Activated CD4-positive, alpha-beta T cell treated with anti-CD3 and anti-CD28 coated beads for 24 hours (primary cell): ENCODE measurements at regions not wholly inside any gene's neighbourhood (a gene's known extent, or its start where the extent isn't known, plus 50 kb on each side); places are given as distances from the start of the nearest gene placed in this dataset.

ENCODE experiments used
- DNase-seq, 2 donors: peaks; one replicate each; pipeline ENCODE4 v3.0.0-alpha.2; 2020; ENCODE audit warnings: low read depth in 2 of 2

GRCh38 chr7:18243731-18244130 lies 216.1 kb upstream of the PRPS1L1 start:
- DNase-seq, result no peak

GRCh38 chr7:18250133-18250532 lies 222.5 kb upstream of the PRPS1L1 start:
- no peak for DNase-seq

- DNase-seq, result no peak
These were observed 230.1 kb upstream of the PRPS1L1 start for GRCh38 chr7:18257711-18258110.

- no peak for DNase-seq
These were observed 233.5 kb upstream of the HDAC9 start for GRCh38 chr7:18262058-18262457.

- DNase-seq, result no peak
These were observed 229.8 kb upstream of the HDAC9 start for GRCh38 chr7:18265611-18266281.

- no peak for DNase-seq
These were observed 227.0 kb upstream of the HDAC9 start for GRCh38 chr7:18268571-18268970.

GRCh38 chr7:18276380-18276779 lies 219.2 kb upstream of the HDAC9 start:
- no peak for DNase-seq

- DNase-seq, result no peak
These were observed 217.2 kb upstream of the HDAC9 start for GRCh38 chr7:18278316-18278715.

- no peak for DNase-seq
These were observed 212.5 kb upstream of the HDAC9 start for GRCh38 chr7:18283045-18283444.

GRCh38 chr7:18287482-18287881 lies 208.1 kb upstream of the HDAC9 start:
- DNase-seq, result no peak

- DNase-seq, result no peak
These were observed 207.1 kb upstream of the HDAC9 start for GRCh38 chr7:18288322-18289037.

GRCh38 chr7:18289788-18290187 lies 205.8 kb upstream of the HDAC9 start:
- DNase-seq, result no peak

GRCh38 chr7:18290223-18290622 lies 205.3 kb upstream of the HDAC9 start:
- DNase-seq, result no peak

GRCh38 chr7:18290865-18291264 lies 204.7 kb upstream of the HDAC9 start:
- no peak for DNase-seq

GRCh38 chr7:18292584-18292983 lies 203.0 kb upstream of the HDAC9 start:
- DNase-seq, result no peak

- no peak for DNase-seq
These were observed 201.8 kb upstream of the HDAC9 start for GRCh38 chr7:18293759-18294158.

- DNase-seq, result no peak
These were observed 201.1 kb upstream of the HDAC9 start for GRCh38 chr7:18294411-18294810.

- DNase-seq, result no peak
These were observed 199.6 kb upstream of the HDAC9 start for GRCh38 chr7:18295781-18296423.

GRCh38 chr7:18302097-18302496 lies 193.5 kb upstream of the HDAC9 start:
- DNase-seq, result no peak

GRCh38 chr7:18305866-18306265 lies 189.7 kb upstream of the HDAC9 start:
- DNase-seq, result no peak

GRCh38 chr7:18306696-18307095 lies 188.9 kb upstream of the HDAC9 start:
- DNase-seq, result no peak

- no peak for DNase-seq
These were observed 186.6 kb upstream of the HDAC9 start for GRCh38 chr7:18308938-18309337.

- no peak for DNase-seq
These were observed 183.1 kb upstream of the HDAC9 start for GRCh38 chr7:18312482-18312881.
